Skin epidermis (tissue), 12 donors: ENCODE measurements at regions not wholly inside any gene's neighbourhood (a gene's known extent, or its start where the extent isn't known, plus 50 kb on each side); places are given as distances from the start of the nearest gene placed in this dataset.
"Not testable (repeated sequence)": the region's sequence is repeated elsewhere in the genome, so short reads cannot be mapped to it uniquely, and the experiment has no call there.

Experiments used
- H3K27ac ChIP-seq, 21 experiments: fragments of 200-600 bp; sonication (generic) in 11 of 21; one replicate each; pipeline ENCODE4 v1.5.0; 2020; ENCODE audit warnings: mild to moderate bottlenecking in 3 of 21, inconsistent platforms in 2 of 21, moderate library complexity in 2 of 21
- H3K4me3 ChIP-seq, 7 experiments: fragments of 200-600 bp; sonication (generic) in 2 of 7; one replicate each; pipeline ENCODE4 v1.5.0; 2020; ENCODE audit warnings: inconsistent platforms in 2 of 7, mild to moderate bottlenecking in 2 of 7, moderate library complexity in 1 of 7

DNA sequence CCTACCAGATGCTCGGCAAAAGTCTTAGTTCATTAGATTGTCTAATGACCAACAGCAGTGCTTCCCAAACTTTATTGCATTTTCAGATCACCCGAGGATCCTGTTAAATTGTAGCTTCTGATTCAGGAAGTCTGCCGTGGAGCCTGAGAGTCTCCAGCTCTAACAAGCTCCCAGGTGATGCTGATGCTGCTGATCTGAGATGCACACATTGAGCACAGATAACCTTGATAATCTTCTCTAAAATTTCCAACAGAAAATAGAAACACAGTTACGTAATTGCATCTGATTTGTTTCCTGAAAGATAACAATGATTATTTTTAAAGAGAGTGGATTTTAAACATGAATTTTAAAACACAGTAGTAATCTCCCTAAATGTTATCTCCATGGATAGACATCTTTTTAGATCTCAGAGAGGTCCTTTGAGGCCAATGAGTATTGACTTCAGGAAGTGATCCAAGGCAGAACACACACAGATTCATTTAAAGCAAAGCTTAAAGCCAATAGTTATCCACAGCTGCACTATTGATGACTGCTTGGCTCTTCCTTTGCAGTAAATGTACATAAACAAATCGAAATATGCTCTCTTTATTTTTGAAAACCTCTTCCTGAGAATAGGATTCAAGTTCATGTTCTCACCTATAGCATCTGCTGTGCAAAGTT lies 122.8 kb upstream of the TNPO1 start:
- H3K4me3 ChIP-seq, result no peak overlapping the region
- no peak overlapping the region for H3K27ac ChIP-seq

DNA sequence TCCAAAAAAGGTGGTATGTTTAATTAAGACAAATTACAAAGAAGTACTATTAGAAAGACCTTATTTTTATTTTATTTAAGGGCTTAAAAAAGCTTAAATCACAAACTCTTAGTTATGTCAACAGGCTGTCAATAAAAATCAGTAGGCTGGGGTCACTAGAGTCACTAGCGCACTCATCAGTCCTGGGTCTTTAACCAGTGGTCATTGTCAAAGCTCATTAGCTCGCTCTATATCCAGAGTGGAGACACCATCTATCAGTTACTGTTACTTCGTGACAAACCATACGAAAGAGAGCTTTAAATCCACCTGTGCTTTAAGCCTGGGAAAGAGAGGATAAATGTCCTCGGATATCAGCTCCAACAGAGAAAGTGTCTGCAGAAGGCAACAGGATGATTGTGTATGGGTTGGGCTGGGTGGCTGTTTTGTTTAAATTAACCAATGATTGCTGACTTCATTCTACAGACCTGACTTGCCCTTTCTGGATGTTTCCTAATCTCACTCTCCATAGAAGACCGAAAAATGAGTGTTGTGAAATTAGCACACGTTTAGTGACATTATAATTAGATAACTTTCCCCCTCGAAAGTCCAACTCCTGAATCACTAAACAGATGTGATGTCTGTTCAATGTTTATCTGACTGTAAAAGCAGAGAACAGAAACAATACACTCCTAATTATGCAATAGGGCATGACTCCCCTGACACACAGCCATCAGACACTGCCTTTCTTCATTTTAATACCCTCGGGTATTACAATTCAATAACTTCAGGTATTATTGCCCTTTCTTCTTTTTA lies 123.6 kb upstream of the TNPO1 start:
- H3K27ac ChIP-seq, result no peak overlapping the region
- H3K4me3 ChIP-seq, result no peak overlapping the region

DNA sequence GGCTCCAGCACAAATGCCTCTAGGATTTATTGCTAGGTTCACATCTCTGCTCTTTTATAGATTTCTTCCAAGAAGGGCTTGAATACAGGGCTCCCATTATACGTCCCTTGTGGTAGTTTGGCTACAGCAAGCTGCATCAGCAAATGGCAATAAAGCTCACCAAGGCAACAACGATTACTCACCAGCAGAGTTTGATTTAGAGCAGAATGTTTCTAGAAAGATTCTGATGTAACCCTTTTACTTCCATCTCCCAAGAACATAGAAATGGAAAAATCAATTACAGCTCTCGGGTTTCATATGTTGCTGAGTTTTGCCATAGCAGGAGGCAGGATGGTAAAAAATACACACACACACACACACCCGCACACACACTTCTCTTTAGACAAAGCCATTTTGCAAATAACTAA lies 124.2 kb upstream of the TNPO1 start:
- H3K4me3 ChIP-seq, result no peak overlapping the region
- no peak overlapping the region for H3K27ac ChIP-seq

DNA sequence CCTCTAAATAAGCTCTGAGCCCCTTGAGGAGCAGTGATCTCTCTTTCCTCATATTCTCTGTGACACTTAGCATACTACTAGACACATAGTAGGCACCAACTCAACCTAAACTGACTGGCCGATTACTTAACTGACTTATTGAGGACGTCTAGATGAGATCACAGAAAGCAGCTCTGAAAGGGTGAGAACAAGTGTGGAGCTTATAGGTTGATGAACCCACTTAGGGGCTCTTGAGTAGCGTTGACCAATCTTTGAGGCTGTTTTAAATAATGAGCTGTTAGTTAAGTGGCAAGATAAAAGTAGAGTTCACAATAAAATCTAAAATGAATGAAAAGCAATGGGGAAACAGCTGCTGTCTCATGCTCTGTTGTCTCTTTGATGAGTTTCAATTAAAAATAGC lies 124.7 kb upstream of the TNPO1 start:
- Histone ChIP-seq H3K4me3 (no peak overlapping the region), H3K27ac (no peak overlapping the region)

DNA sequence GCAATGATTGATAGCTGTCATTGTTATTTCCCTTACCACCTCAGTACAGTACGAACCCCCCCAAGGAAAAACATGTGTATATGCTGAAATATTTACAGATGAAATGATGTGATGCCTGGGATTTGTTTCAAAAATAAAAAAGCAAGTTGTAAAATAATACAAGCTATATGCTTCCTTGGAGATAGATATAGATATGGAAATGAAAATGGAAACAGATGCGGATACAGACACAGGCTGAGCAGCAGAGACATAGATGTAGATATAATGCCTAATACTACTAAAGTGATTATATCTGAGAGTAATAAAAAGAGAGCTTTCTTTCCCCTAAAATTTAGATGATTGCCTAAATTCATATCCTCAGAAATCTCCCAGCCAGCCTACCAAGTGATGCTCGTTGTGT lies 127.5 kb upstream of the TNPO1 start:
- no peak overlapping the region for H3K4me3 ChIP-seq
- no peak overlapping the region for H3K27ac ChIP-seq

DNA sequence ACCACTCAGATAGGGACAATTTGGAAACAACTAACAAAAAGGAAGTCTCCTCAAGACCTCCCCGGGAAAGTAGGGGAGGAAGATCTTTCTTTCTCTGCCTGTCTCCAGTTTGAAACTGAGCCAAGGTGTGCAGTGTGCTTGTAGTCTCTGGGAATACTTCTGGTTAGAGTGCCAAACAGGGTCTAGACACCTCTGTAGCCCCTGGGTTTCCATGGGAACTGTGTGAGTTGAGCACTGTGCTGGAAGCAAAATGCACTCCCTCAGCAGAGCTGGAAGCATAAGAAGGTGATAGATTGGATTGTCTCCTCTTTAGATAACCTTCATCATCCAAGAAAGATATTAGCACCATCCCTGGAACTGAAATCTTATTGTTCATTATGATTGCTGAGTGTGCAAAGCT lies 129.2 kb upstream of the TNPO1 start:
- Histone ChIP-seq H3K4me3 (no peak overlapping the region), H3K27ac (no peak overlapping the region)

DNA sequence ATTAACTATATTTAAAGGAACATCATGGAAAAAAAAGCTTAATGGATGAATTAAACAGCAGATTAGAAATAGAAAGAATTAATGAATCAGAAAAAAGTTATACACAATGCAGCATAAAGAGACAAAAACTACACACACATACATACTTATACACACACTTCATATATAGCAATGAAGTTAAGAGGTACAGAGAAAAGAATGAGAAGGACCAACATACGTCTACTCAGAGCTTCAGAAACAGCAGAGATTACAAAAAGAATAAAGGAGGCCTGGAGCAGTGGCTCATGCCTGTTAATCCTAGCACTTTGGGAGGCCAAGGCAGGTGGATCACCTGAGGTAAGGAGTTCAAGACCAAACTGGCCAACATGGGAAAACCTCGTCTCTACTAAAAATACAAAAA lies 133.9 kb upstream of the TNPO1 start:
- Histone ChIP-seq H3K27ac (no peak overlapping the region), H3K4me3 (no peak overlapping the region)

DNA sequence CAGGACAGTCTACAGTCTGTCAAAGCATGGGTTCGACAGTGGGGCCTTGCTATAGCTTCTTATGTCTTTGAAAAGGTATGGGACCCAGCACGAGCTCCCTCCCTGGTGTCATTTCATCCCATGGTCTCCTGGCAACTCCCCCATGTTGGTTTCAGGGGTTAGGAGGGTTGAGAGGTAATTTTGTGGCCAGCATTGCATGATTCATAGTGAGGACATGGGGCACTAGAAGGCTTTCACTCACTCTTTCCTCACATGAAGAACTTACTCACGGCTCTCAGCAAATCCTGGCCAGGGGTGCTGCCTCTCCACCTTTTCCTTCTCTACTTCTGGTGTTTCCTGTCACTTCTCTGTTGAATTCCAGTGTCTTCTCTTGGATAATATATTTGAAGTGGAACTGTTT lies 134.7 kb upstream of the TNPO1 start:
- Histone ChIP-seq H3K4me3 (no peak overlapping the region), H3K27ac (no peak overlapping the region)

DNA sequence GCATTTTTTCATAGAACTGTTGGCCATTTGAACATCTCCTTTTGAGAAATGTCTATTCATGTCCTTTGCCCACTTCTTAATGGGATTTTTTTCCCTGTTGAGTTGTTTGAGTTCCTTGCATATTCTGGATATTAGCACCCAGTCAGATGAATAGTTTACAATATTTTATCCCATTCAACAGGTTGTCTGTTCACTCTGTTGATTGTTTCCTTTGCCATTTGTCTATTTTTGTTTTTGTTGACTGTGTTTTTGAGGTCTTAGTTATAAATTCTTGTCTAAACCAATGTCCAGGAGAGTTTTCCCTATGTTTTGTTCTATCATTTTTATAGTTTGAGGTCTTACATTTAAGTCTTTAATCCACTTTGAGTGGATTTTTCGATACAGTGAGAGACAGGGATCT lies 139.0 kb upstream of the TNPO1 start:
- H3K4me3 ChIP-seq, result no peak overlapping the region
- H3K27ac ChIP-seq, result no peak overlapping the region

DNA sequence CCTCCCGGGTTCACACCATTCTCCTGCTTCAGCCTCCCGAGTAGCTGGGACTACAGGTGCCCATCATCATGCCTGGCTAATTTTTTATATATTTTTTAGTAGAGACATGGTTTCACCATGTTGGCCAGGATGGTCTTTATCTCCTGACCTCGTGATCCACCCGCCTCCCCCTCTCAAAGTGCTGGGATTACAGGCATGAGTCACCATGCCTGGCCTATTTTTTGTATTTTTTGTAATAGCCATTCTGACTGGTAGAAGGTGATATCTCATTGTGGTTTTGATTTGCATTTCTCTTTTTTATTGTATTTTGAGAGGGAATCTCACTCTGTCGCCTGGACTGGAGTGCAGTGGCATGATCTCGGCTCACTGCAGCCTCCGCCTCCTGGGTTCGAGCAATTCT lies 139.6 kb upstream of the TNPO1 start:
- H3K27ac ChIP-seq, H3K4me3 ChIP-seq: not testable (repeated sequence)

DNA sequence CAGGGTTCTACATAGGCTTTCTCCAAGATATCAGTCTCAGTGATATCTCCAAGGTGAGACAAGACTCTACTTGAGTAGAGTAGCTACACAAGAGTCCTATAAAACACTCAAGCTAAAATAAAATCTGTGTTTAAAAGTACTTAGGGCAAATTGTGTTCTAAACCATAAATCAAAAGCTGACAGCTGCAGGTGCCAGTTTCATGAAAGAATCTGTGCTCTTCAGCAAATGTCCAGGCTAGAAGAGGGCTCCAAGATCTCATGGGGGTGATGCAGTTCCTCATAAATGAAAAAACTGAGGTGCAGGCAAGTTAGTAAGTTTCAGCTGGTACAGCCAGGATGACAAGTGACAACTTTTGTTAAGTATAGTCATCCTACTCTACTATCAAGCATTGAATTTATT lies 142.8 kb upstream of the TNPO1 start:
- Histone ChIP-seq H3K27ac (no peak overlapping the region), H3K4me3 (no peak overlapping the region)

DNA sequence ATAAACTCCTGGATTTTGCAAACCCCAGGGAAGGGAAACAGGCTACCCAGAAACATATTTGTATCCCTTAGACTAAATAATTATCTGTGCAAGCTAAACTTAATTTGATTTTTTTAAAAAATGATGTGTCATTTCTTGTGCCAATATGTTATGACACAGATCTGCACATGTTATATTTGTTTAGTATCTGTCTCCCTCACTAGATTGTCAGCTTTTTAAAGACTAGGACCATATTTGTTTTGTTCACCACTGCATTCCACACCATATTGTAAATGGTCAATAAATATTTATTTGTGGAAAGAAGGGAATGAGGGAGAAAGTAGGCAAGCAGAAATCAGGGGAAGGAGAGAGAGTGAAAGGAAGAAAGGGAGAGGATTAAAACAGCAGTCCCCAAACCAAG lies 143.3 kb upstream of the TNPO1 start:
- no peak overlapping the region for H3K4me3 ChIP-seq
- no peak overlapping the region for H3K27ac ChIP-seq

DNA sequence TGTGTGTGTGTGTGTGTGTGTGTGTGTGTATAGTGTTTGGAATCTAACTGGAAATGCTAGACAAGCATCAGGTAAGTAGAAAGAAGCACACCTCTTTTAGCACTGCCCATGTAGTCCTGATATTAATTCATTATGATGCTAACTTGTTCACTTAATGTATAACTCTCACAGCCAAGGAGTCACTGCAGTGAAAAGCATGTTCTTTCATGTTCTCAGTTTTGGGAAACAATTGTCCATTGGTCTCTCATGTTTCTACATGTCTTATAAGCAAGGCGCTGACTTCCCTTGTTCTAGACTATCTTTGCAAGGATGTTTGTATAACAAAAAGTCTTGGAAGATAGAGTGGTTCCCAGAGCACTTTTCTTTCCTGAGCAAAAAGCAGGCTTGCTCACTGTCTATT lies 148.8 kb upstream of the TNPO1 start:
- Histone ChIP-seq H3K27ac (no peak overlapping the region), H3K4me3 (no peak overlapping the region)

DNA sequence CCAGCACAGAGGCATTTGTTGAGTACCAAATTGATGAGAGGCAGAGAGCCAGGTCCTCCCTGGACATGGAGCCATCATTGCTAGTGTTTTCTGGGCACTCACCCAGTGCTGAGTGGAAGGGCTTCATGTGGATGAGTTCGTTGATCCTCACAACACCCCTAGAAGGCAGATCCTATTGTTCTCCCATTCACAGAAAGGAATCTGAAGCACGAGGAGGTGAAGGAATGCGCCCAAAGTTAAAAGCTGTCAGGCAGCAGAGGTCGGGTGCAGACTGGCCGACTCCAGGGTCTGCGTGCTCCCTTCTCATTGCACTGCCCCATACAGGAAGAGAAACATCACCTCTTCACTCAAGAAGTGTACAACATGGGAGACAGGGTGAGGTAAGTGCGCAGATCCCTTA lies 153.5 kb upstream of the TNPO1 start:
- Histone ChIP-seq H3K27ac (no peak overlapping the region), H3K4me3 (no peak overlapping the region)

DNA sequence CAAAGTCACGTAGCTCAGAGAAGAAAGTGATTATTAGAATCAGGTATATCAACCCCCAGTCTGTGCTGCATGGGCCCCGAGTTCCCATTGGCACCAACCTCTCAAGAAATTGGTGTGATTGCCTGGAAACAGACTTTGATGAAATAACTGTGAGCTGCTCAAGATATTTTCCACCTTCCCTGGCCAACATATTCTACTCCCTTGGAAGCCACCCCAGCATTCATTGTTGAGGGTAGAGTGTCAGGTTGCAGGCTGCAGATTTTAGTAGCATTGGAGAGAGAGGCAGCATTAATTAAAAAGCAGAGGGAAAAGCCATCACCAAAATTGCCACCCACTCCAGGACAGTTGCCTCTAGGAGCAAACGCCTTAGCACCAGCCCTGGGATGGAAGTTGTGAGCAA lies 154.2 kb upstream of the TNPO1 start:
- Histone ChIP-seq H3K27ac (no peak overlapping the region), H3K4me3 (no peak overlapping the region)

DNA sequence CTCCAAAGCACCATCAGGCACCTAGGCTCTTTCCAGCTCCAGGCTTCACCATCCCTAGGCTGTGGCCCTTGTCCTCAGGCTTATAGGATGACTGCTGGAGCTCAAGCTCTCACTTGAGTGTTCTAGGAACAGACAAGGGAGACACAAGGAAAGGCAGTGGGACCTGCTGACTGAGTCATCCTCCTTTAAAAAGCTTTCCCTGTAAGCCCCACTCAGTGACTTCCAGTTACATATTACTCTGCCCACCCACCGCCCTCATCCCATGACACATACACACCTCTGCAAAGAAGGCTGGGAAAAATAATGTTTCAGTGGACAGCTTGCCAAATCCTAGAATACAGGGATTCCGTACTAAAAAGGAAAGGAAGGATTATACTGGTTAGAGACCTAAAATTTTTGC lies 154.2 kb upstream of the ZNF366 start:
- H3K27ac ChIP-seq, result no peak overlapping the region

DNA sequence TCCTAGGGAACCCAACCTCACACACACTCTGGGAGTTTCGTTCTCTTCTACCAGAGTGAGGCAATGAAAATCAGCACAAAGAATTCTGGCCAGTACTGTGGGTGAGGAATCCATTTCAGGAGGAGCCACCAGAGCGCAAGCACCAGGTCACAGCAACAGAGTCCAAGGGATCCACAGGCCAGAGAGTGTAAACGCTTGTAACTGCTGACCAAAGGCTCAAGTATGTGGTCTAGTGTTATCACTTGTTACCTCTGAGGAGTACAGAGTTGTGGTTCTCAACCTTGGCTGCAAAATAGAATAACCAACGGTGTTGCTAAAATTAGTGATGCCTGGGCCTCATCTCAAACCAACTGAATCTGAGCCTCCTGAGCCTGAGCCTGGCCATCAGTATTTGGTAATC lies 152.5 kb upstream of the ZNF366 start:
- no peak overlapping the region for H3K4me3 ChIP-seq
- no peak overlapping the region for H3K27ac ChIP-seq

More for the DNA sequence above, 154.2 kb upstream of the ZNF366 start:
- H3K4me3 ChIP-seq, result no peak overlapping the region

DNA sequence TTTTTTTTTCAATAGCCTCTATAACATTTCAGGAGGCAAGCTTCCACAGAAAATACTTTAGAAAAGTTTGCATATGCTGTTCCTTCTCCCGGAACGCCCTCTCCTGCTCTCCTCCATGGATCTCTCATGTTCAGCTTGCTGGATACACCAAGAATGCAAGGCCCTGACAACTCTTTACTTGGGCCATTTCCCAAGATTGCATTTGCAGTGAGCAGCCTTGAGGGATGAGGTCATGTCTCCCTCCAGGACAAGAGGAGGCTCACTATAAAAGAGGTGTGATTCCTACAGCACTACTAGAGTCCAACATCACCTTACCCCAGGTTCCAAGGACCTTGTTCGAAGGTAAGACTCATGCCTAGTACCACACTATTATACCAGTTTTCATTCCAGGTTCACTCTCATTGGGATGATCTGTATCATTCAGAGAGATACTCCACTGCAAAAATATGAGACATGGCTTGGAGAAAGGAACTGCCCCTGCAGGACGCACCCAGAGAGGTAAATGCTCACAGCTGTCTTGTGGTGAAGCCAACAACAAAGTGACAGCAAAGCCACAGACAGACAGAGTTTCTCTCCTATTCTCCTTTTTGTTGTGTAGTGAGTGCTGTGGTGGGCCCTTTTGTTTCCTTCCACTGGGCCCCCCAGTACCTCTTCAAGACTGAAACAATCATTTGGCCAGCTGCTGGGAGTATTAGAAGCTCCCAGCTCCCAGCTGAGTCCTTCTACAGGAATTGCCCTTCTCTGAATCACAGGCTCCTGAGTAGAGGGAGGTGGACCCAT lies 151.7 kb upstream of the ZNF366 start:
- H3K4me3 ChIP-seq, result no peak overlapping the region
- no peak overlapping the region for H3K27ac ChIP-seq

DNA sequence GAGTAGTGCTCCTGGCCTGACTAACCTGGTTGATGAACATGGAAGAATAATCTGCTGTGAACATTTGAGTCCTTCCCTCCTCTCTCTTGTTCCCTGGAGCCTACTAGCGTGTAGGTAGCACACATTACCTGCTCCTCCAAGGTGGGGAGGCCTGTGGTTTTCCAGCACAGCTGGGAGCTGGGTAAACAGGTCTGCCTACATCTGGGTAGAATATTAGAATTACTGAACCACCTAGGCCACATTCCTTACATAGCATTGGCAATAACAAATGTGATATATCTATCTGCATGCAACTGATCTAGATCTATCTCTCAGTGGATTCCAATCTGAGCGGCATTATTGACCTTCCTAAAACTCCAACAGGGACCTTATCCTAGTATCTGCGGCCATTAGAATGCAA lies 151.0 kb upstream of the ZNF366 start:
- H3K4me3 ChIP-seq, result no peak overlapping the region
- no peak overlapping the region for H3K27ac ChIP-seq

DNA sequence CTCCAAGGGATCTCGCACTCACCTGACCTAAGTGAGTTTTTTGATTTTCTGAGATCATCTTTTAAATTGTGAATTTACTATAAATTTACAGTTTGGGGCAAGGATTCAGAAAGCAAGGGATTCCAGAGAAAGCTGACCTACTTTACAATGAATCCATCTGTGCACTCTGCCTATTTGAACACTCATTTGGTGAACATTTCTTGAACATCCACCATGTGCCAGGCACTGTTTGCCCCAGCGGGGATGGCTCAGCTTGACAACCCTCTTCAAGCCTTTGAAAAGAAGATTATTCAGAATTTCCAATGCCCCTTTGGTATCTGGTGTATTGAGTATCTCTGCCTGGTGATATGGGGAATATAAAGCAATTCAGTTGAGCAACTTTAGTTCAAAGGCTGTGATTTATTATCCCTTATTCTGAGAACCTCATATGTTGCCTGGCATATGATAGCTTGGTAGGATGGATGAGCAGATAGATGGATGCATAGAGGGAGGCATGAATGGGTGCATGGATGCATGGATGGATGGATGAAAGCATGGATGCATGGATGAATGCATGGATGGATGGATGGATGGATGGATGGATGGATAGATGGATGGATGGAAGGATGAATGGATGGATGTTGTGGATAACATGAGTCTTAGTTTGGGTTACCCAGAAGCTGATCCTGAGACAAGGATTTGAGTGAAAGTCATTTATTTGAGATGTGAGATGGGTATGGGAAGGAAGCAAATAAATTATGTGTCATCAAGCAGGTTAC lies 149.7 kb upstream of the ZNF366 start:
- Histone ChIP-seq H3K4me3 (no peak overlapping the region), H3K27ac (no peak overlapping the region)
